H1 (cell line): ENCODE measurements at regions not wholly inside any gene's neighbourhood (a gene's known extent, or its start where the extent isn't known, plus 50 kb on each side); places are given as distances from the start of the nearest gene placed in this dataset.

Source experiments
- CTCF ChIA-PET: fragments of 300-600 bp; sonication (Branson Sonifier 250); formaldehyde crosslinking; loops from one replicate; lab custom pipeline; 2021; ENCODE audit not compliant: partially characterized antibody; lab: Charles Lee
- POLR2A ChIA-PET: fragments of 300-600 bp; sonication (Branson Sonifier 250); formaldehyde crosslinking; loops from one replicate; lab custom pipeline; 2021; ENCODE audit warnings: inconsistent platforms; ENCODE audit not compliant: partially characterized antibody; lab: Charles Lee
- DNase-seq, 2 experiments: peaks; one replicate each; pipeline versions ENCODE4 v3.0.0 to v3.0.0-alpha.2; 2010 to 2022; ENCODE audit warnings: low spot score in 2 of 2, low read depth in 1 of 2, mixed read lengths in 1 of 2
- FAIRE-seq: peaks from 2 replicates; lab custom pipeline; 2011; peaks lifted over from hg19 to GRCh38; lab: Jason Lieb, UNC
- H2AFZ ChIP-seq: 2 replicates; pipeline ENCODE4 v1.8.1; 2012; ENCODE audit warnings: low read length, inconsistent platforms
- H2AK5ac ChIP-seq: 2 replicates; pipeline ENCODE4 v1.6.1; 2013; ENCODE audit warnings: low read depth, low read length
- H2BK120ac ChIP-seq: replicated peaks from 2 replicates; pipeline ENCODE3; 2013; ENCODE audit warnings: low read depth, low read length, inconsistent platforms
- H2BK12ac ChIP-seq: 2 replicates; pipeline ENCODE4 v1.6.1; 2013; ENCODE audit warnings: low read depth, low read length
- H2BK15ac ChIP-seq: 2 replicates; pipeline ENCODE4 v1.6.1; 2013; ENCODE audit warnings: low read length
- H2BK20ac ChIP-seq: 2 replicates; pipeline ENCODE4 v1.6.1; 2013; ENCODE audit warnings: low read length
- H2BK5ac ChIP-seq: 2 replicates; pipeline ENCODE4 v1.6.1; 2013; ENCODE audit warnings: low read depth, low read length
- H3K14ac ChIP-seq: 2 replicates; pipeline ENCODE4 v1.6.1; 2013; ENCODE audit warnings: inconsistent platforms; ENCODE audit not compliant: insufficient read length
- H3K18ac ChIP-seq: 2 replicates; pipeline ENCODE4 v1.6.1; 2013; ENCODE audit warnings: low read length; ENCODE audit errors: extremely low read depth
- H3K23ac ChIP-seq: 2 replicates; pipeline ENCODE4 v1.6.1; 2013; ENCODE audit warnings: inconsistent platforms; ENCODE audit not compliant: insufficient read length
- H3K23me2 ChIP-seq: 2 replicates; pipeline ENCODE4 v1.6.1; 2013; ENCODE audit warnings: low read depth, low read length
- H3K27ac ChIP-seq: 2 replicates; pipeline ENCODE4 v1.6.1; 2011; ENCODE audit warnings: low read depth, low read length, inconsistent platforms
- H3K27me3 ChIP-seq, 4 experiments: replicated peaks in 1 of 4; 1 replicate in 1 of 4; 2 replicates in 3 of 4; pipeline versions ENCODE4 v1.6.1 to v1.8.1; 2011 to 2013; ENCODE audit warnings: low read length in 3 of 4, mild to moderate bottlenecking in 3 of 4, inconsistent platforms in 2 of 4, mixed read lengths in 2 of 4, moderate library complexity in 1 of 4; ENCODE audit not compliant: control insufficient read depth in 3 of 4, insufficient read depth in 3 of 4; ENCODE audit errors: extremely low read depth in 1 of 4
- H3K36me3 ChIP-seq, 4 experiments: 2 replicates each; pipeline versions ENCODE4 v1.6.1 to v1.8.1; 2011 to 2013; ENCODE audit warnings: mild to moderate bottlenecking in 4 of 4, low read length in 3 of 4, moderate library complexity in 2 of 4, control low read depth in 1 of 4, inconsistent platforms in 1 of 4; ENCODE audit not compliant: insufficient read depth in 4 of 4, control insufficient read depth in 2 of 4
- H3K4ac ChIP-seq: replicated peaks from 2 replicates; pipeline ENCODE3; 2013; ENCODE audit warnings: low read length, low read depth, mixed read lengths, inconsistent platforms; ENCODE audit not compliant: insufficient read length
- H3K4me1 ChIP-seq, 4 experiments: replicated peaks in 1 of 4; 1 replicate in 1 of 4; 2 replicates in 3 of 4; pipeline versions ENCODE4 v1.6.1 to v1.8.1; 2011 to 2013; ENCODE audit warnings: low read length in 3 of 4, inconsistent platforms in 2 of 4, mixed read lengths in 1 of 4; ENCODE audit not compliant: insufficient read depth in 4 of 4, control insufficient read depth in 3 of 4
- H3K4me2 ChIP-seq, 2 experiments: 2 replicates each; pipeline versions ENCODE4 v1.6.1 to v1.8.1; 2011 to 2013; ENCODE audit warnings: low read depth in 2 of 2, low read length in 2 of 2, control low read depth in 1 of 2, inconsistent platforms in 1 of 2, mild to moderate bottlenecking in 1 of 2; ENCODE audit not compliant: insufficient read depth in 1 of 2
- H3K4me3 ChIP-seq, 4 experiments: fragments of 200-600, 300-600 bp in 1 of 4; sonication (generic), shearing (Covaris generic), sonication (Bioruptor Twin) in 1 of 4; 2 replicates each; pipeline versions ENCODE4 v1.5.1 to v1.8.1; 2011 to 2016; ENCODE audit warnings: low read length in 4 of 4, low read depth in 3 of 4, control low read depth in 2 of 4, inconsistent platforms in 2 of 4, mild to moderate bottlenecking in 2 of 4, mixed read lengths in 1 of 4, moderate library complexity in 1 of 4; ENCODE audit not compliant: insufficient read depth in 2 of 4; ENCODE audit errors: extremely low read depth in 1 of 4
- H3K56ac ChIP-seq: replicated peaks from 2 replicates; pipeline ENCODE3; 2013; ENCODE audit warnings: low read depth, mild to moderate bottlenecking, mixed read lengths, low read length, inconsistent platforms; ENCODE audit not compliant: insufficient read length
- H3K79me1 ChIP-seq: 2 replicates; pipeline ENCODE4 v1.6.1; 2013; ENCODE audit warnings: low read depth, low read length, control low read depth
- H3K79me2 ChIP-seq, 2 experiments: 2 replicates each; pipeline versions ENCODE4 v1.6.1 to v1.8.1; 2012 to 2013; ENCODE audit warnings: low read length in 2 of 2, mild to moderate bottlenecking in 2 of 2, inconsistent platforms in 1 of 2; ENCODE audit not compliant: insufficient read depth in 2 of 2, control insufficient read depth in 1 of 2
- H3K9ac ChIP-seq, 4 experiments: replicated peaks in 1 of 4; 1 replicate in 1 of 4; 2 replicates in 3 of 4; pipeline versions ENCODE4 v1.6.1 to v1.8.1; 2011 to 2013; ENCODE audit warnings: low read depth in 3 of 4, low read length in 3 of 4, control low read depth in 2 of 4, mild to moderate bottlenecking in 2 of 4, moderate library complexity in 2 of 4, inconsistent platforms in 1 of 4; ENCODE audit errors: extremely low read depth in 1 of 4
- H3K9me3 ChIP-seq, 2 experiments: 2 replicates each; pipeline versions ENCODE4 v1.6.1 to v1.8.1; 2012 to 2013; ENCODE audit warnings: mild to moderate bottlenecking in 2 of 2, moderate library complexity in 2 of 2, control low read depth in 1 of 2, inconsistent platforms in 1 of 2, low read depth in 1 of 2, low read length in 1 of 2, mixed read lengths in 1 of 2; ENCODE audit not compliant: insufficient read depth in 2 of 2
- H4K20me1 ChIP-seq, 2 experiments: replicated peaks in 1 of 2; 2 replicates each; pipeline versions ENCODE3 to v1.8.1; 2011 to 2013; ENCODE audit warnings: inconsistent platforms in 2 of 2, low read length in 2 of 2, mild to moderate bottlenecking in 1 of 2; ENCODE audit not compliant: insufficient read depth in 2 of 2, control insufficient read depth in 1 of 2
- H4K5ac ChIP-seq: 2 replicates; pipeline ENCODE4 v1.6.1; 2013; ENCODE audit warnings: low read length, low read depth, mixed read lengths, inconsistent platforms; ENCODE audit not compliant: insufficient read length
- H4K8ac ChIP-seq: 2 replicates; pipeline ENCODE4 v1.8.0; 2013; ENCODE audit warnings: mild to moderate bottlenecking, moderate library complexity, low read length, inconsistent platforms; ENCODE audit not compliant: insufficient read depth; ENCODE audit errors: extremely low read depth
- H4K91ac ChIP-seq: replicated peaks from 2 replicates; pipeline ENCODE3; 2013; ENCODE audit warnings: low read length, mixed read lengths, inconsistent platforms; ENCODE audit not compliant: insufficient read length
- CBX8 ChIP-seq: fragments of 300-800, 300-1000 bp; sonication (generic); IDR thresholded peaks from 2 replicates; pipeline ENCODE4 v1.7.1; 2016; ENCODE audit warnings: low read depth, low read length, borderline replicate concordance
- CHD1 ChIP-seq: IDR thresholded peaks from 2 replicates; pipeline ENCODE4 v1.6.1; 2012; ENCODE audit warnings: low read depth, low read length, improper control_type of control experiment
- GABPA ChIP-seq: IDR thresholded peaks from 2 replicates; pipeline ENCODE4 v1.6.1; 2011; ENCODE audit warnings: mild to moderate bottlenecking, low read length, moderate library complexity, borderline replicate concordance; ENCODE audit not compliant: insufficient read depth
- SP4 ChIP-seq: IDR thresholded peaks from 2 replicates; pipeline ENCODE4 v1.6.1; 2012; ENCODE audit warnings: low read length, inconsistent platforms
- WGBS, 2 experiments: shearing (Covaris generic) in 1 of 2; methylation state at CpG; one replicate each; pipeline versions ENCODE4 v1.1.6 to v1.1.7; 2013 to 2015; ENCODE audit warnings: low lambda C conversion rate in 2 of 2, mixed read lengths in 2 of 2, inconsistent platforms in 1 of 2, low coverage in 1 of 2, missing lambda C conversion rate in 1 of 2; ENCODE audit not compliant: insufficient replicate concordance in 2 of 2, insufficient coverage in 1 of 2, insufficient read length in 1 of 2; ENCODE audit errors: extremely low coverage in 1 of 2, missing lambda C conversion rate in 1 of 2; 5-methylcytosine and 5-hydroxymethylcytosine counted together

- H4K8ac ChIP-seq, result no peak overlapping the region
- H3K4ac ChIP-seq, result no peak overlapping the region
- no peaks in the 10 kb centered on the region for H3K79me1 ChIP-seq
- no peaks in the 10 kb centered on the region for H3K27me3 ChIP-seq
- no peak overlapping the region for H3K14ac ChIP-seq
- no peaks in the 10 kb centered on the region for H3K4me1 ChIP-seq
- CTCF ChIA-PET, result interaction anchor here (0.6 kb wide), 1 partner anchor 98 kb away, joined by 3 read pairs; no protein-coding TSS in a partner anchor
- H3K27ac ChIP-seq, result no peak overlapping the region
- no peak overlapping the region for H2BK5ac ChIP-seq
- no peak overlapping the region for H2BK20ac ChIP-seq
- POLR2A ChIA-PET, result no interaction called here
- 89% methylated on average over 2 of the region's 2 CpGs; no CpG with 5 or more reads in 1 of the 2 experiments for WGBS, 2 experiments
- 0 out of 2 replicates have a peak overlapping the region, but pooled peaks have one; percentile 64 for H2AFZ ChIP-seq
- H3K56ac ChIP-seq, result no peak overlapping the region
- H3K23me2 ChIP-seq, result no peaks in the 10 kb centered on the region
- no peak overlapping the region for H3K4me2 ChIP-seq
- no peak overlapping the region for H3K23ac ChIP-seq
- H3K18ac ChIP-seq, result no peak overlapping the region
- no peaks in the 10 kb centered on the region for H3K79me2 ChIP-seq
- H3K9ac ChIP-seq, result no peak overlapping the region
- no peak overlapping the region for H2BK15ac ChIP-seq
- H4K91ac ChIP-seq, result no peak overlapping the region
- H4K5ac ChIP-seq, result no peak overlapping the region
- no peak overlapping the region for H2BK12ac ChIP-seq
- H3K4me3 ChIP-seq, result no peak overlapping the region
- H3K9me3 ChIP-seq, result peaks cover 0 to 2% of the 10 kb centered on the region in 2 experiments; a peak in 1 of 4 replicates
- DNase-seq (no peak), FAIRE-seq (no peak)
- no peak overlapping the region for H2BK120ac ChIP-seq
- no peaks in the 10 kb centered on the region for H3K36me3 ChIP-seq
- TF ChIP-seq CBX8, result no peak
- TF ChIP-seq SP4, result no peak
- TF ChIP-seq GABPA, result no peak
- TF ChIP-seq CHD1, result no peak
- no peak overlapping the region for H2AK5ac ChIP-seq
- H4K20me1 ChIP-seq, result no peaks in the 10 kb centered on the region
Measured at GRCh38 chr12:40464121-40464520, 228.1 kb upstream of the CNTN1 start.
